GM12864 (cell line): ENCODE measurements at regions not wholly inside any gene's neighbourhood (a gene's known extent, or its start where the extent isn't known, plus 50 kb on each side); places are given as distances from the start of the nearest gene placed in this dataset.

Experiments used
- DNase-seq: peaks from one replicate; pipeline ENCODE4 v3.0.0-alpha.2; 2011; ENCODE audit warnings: low read depth
- H3K4me3 ChIP-seq: 2 replicates; pipeline ENCODE4 v1.5.1; 2011; ENCODE audit warnings: mild to moderate bottlenecking, low read depth, low read length, control low read depth
- CTCF ChIP-seq: IDR thresholded peaks from 2 replicates; pipeline ENCODE4 v1.5.1; 2011; ENCODE audit warnings: low read depth, mild to moderate bottlenecking, moderate library complexity, low read length, control low read depth, inconsistent platforms; ENCODE audit errors: missing control alignments

GRCh38 chr14:43418324-43418723, 1088.8 kb downstream of the FSCB start:
- DNase-seq: no peak
- no peak for TF ChIP-seq CTCF
- no peak overlapping the region for H3K4me3 ChIP-seq

GRCh38 chr14:43413084-43413483, 1094.0 kb downstream of the FSCB start:
- TF ChIP-seq CTCF: no peak
- no peak overlapping the region for H3K4me3 ChIP-seq
- DNase-seq: no peak

GRCh38 chr14:43411841-43412240, 1095.2 kb downstream of the FSCB start:
- no peak for DNase-seq
- TF ChIP-seq CTCF: no peak
- no peak overlapping the region for H3K4me3 ChIP-seq

GRCh38 chr14:43410631-43411030, 1096.5 kb downstream of the FSCB start:
- no peak overlapping the region for H3K4me3 ChIP-seq
- DNase-seq: no peak
- no peak for TF ChIP-seq CTCF

- no peak overlapping the region for H3K4me3 ChIP-seq
- no peak for TF ChIP-seq CTCF
- no peak for DNase-seq
Observed at GRCh38 chr14:43408472-43408871, 1098.6 kb downstream of the FSCB start.

- TF ChIP-seq CTCF: no peak
- DNase-seq: no peak
- no peak overlapping the region for H3K4me3 ChIP-seq
Observed at GRCh38 chr14:43407706-43408105, 1099.4 kb downstream of the FSCB start.

- no peak for DNase-seq
- no peak overlapping the region for H3K4me3 ChIP-seq
- TF ChIP-seq CTCF: no peak
Observed at GRCh38 chr14:43406931-43407330, 1100.2 kb downstream of the FSCB start.
